HUDEP-2 (cell line): ENCODE measurements at regions not wholly inside any gene's neighbourhood (a gene's known extent, or its start where the extent isn't known, plus 50 kb on each side); places are given as distances from the start of the nearest gene placed in this dataset.

Experiments used
- DNase-seq, 76 experiments: peaks; one replicate each; lab custom pipeline; 2025; ENCODE audit not compliant: unreplicated experiment in 76 of 76; lab: John Stamatoyannopoulos, UW

GRCh38 chr4:45648846-45649245 lies 475.0 kb downstream of the GABRG1 start:
- DNase-seq: no peak

- DNase-seq: no peak
These were observed 476.0 kb downstream of the GABRG1 start for GRCh38 chr4:45647823-45648222.

- no peak for DNase-seq
These were observed 476.8 kb downstream of the GABRG1 start for GRCh38 chr4:45646885-45647590.

GRCh38 chr4:45640281-45640680 lies 483.6 kb downstream of the GABRG1 start:
- DNase-seq: no peak

GRCh38 chr4:45638641-45639040 lies 485.2 kb downstream of the GABRG1 start:
- DNase-seq: no peak

- no peak for DNase-seq
These were observed 487.7 kb downstream of the GABRG1 start for GRCh38 chr4:45636175-45636574.

- DNase-seq: no peak
These were observed 494.1 kb downstream of the GABRG1 start for GRCh38 chr4:45629717-45630116.

- DNase-seq: no peak
These were observed 501.9 kb downstream of the GABRG1 start for GRCh38 chr4:45621971-45622370.

- no peak for DNase-seq
These were observed 503.0 kb downstream of the GABRG1 start for GRCh38 chr4:45620808-45621207.

- DNase-seq: no peak
These were observed 527.3 kb downstream of the GABRG1 start for GRCh38 chr4:45596379-45597101.

GRCh38 chr4:45580334-45580733 lies 543.5 kb downstream of the GABRG1 start:
- no peak for DNase-seq

GRCh38 chr4:45578874-45579273 lies 545.0 kb downstream of the GABRG1 start:
- DNase-seq: no peak

- no peak for DNase-seq
These were observed 547.6 kb downstream of the GABRG1 start for GRCh38 chr4:45576275-45576674.

GRCh38 chr4:45569619-45570018 lies 554.2 kb downstream of the GABRG1 start:
- no peak for DNase-seq

- no peak for DNase-seq
These were observed 555.2 kb downstream of the GABRG1 start for GRCh38 chr4:45568694-45569093.

- no peak for DNase-seq
These were observed 556.8 kb downstream of the GABRG1 start for GRCh38 chr4:45566896-45567603.

GRCh38 chr4:45554423-45554822 lies 569.4 kb downstream of the GABRG1 start:
- DNase-seq: peak in 48 of 76 experiments; percentile 1 to 91 (median 70)

GRCh38 chr4:45550766-45551366 lies 573.0 kb downstream of the GABRG1 start:
- peak in 5 of 76 experiments; percentile 0 to 19 (median 8) for DNase-seq

GRCh38 chr4:45539142-45539814 lies 584.6 kb downstream of the GABRG1 start:
- DNase-seq: no peak

- DNase-seq: no peak
These were observed 593.4 kb downstream of the GABRG1 start for GRCh38 chr4:45530498-45530897.

- DNase-seq: no peak
These were observed 596.7 kb downstream of the GABRG1 start for GRCh38 chr4:45527160-45527559.
